Small intestine (tissue), 7 donors: ENCODE measurements at regions not wholly inside any gene's neighbourhood (a gene's known extent, or its start where the extent isn't known, plus 50 kb on each side); places are given as distances from the start of the nearest gene placed in this dataset.

ENCODE experiments used
- DNase-seq, 2 donors: peaks; one replicate each; pipeline versions ENCODE4 v3.0.0 to v3.0.0-alpha.2; 2013
- FAIRE-seq: peaks from 2 replicates; lab custom pipeline; 2012; peaks lifted over from hg19 to GRCh38; lab: Jason Lieb, UNC
- H3K27ac ChIP-seq, 3 donors: one replicate each; pipeline ENCODE4 v1.5.1; 2013; ENCODE audit warnings: low read length in 2 of 3, mild to moderate bottlenecking in 2 of 3, control low read depth in 1 of 3, inconsistent platforms in 1 of 3, low read depth in 1 of 3, moderate library complexity in 1 of 3
- H3K27me3 ChIP-seq, 3 donors: one replicate each; pipeline ENCODE4 v1.6.1; 2013; ENCODE audit warnings: low read length in 3 of 3, inconsistent platforms in 1 of 3; ENCODE audit not compliant: control insufficient read depth in 3 of 3, insufficient read depth in 3 of 3
- H3K36me3 ChIP-seq, 3 donors: one replicate each; pipeline ENCODE4 v1.6.1; 2013; ENCODE audit warnings: low read length in 3 of 3, inconsistent platforms in 1 of 3, low read depth in 1 of 3, mild to moderate bottlenecking in 1 of 3, moderate library complexity in 1 of 3; ENCODE audit not compliant: control insufficient read depth in 3 of 3, insufficient read depth in 2 of 3
- H3K4me1 ChIP-seq, 3 donors: one replicate each; pipeline ENCODE4 v1.6.1; 2013; ENCODE audit warnings: low read length in 2 of 3, inconsistent platforms in 1 of 3, low read depth in 1 of 3, mild to moderate bottlenecking in 1 of 3, moderate library complexity in 1 of 3; ENCODE audit not compliant: control insufficient read depth in 3 of 3, insufficient read depth in 2 of 3
- H3K4me3 ChIP-seq, 3 donors: one replicate each; pipeline ENCODE4 v1.5.1; 2013; ENCODE audit warnings: low read length in 3 of 3, control low read depth in 1 of 3, inconsistent platforms in 1 of 3, low read depth in 1 of 3, mild to moderate bottlenecking in 1 of 3, moderate library complexity in 1 of 3
- H3K9me3 ChIP-seq, 2 donors: one replicate each; pipeline ENCODE4 v1.6.1; 2013; ENCODE audit warnings: low read depth in 1 of 2, low read length in 1 of 2; ENCODE audit not compliant: control insufficient read depth in 2 of 2, insufficient read depth in 1 of 2
- WGBS, 3 donors: extraction: QIAGEN DNeasy Blood & Tissue Kit; methylation state at CpG; one replicate each; pipeline ENCODE4 v1.1.7; 2013; 5-methylcytosine and 5-hydroxymethylcytosine counted together
- donor health status: healthy with polysubstance abuse.
- donor health status: control.
- donor health status: control.
- donor health status: Bipolar disorder and iron deficiency.
- donor health status: healthy.

- FAIRE-seq (no peak), DNase-seq (no peak)
- no peaks in the 10 kb centered on the region for H3K27me3 ChIP-seq
- H3K36me3 ChIP-seq, result no peaks in the 10 kb centered on the region
- no peak overlapping the region for H3K4me3 ChIP-seq
- H3K27ac ChIP-seq, result no peak overlapping the region
- no peaks in the 10 kb centered on the region for H3K4me1 ChIP-seq
- no peaks in the 10 kb centered on the region for H3K9me3 ChIP-seq
- WGBS, 3 donors, result 87 to 96% (median 91%) methylated on average over 3 of the region's 3 CpGs
These were observed 133.0 kb downstream of the SAMD5 start for GRCh38 chr6:147641511-147641910.

GRCh38 chr6:147642458-147642857, 134.0 kb downstream of the SAMD5 start:
- 56 to 62% (median 58%) methylated on average over 3 of the region's 3 CpGs for WGBS, 3 donors

GRCh38 chr6:147643341-147644200, 135.1 kb downstream of the SAMD5 start:
- Histone ChIP-seq H3K36me3 (no peaks in the 10 kb centered on the region), H3K4me1 (no peaks in the 10 kb centered on the region), H3K4me3 (no peak overlapping the region), H3K9me3 (no peaks in the 10 kb centered on the region), H3K27ac (peak overlapping the region in 1 of 3 donors; percentile 11), H3K27me3 (no peaks in the 10 kb centered on the region)
- FAIRE-seq (no peak), DNase-seq (no peak)
- WGBS, 3 donors, result 80 to 81% (median 81%) methylated on average over 4 of the region's 4 CpGs

More at GRCh38 chr6:147642458-147642857, 134.0 kb downstream of the SAMD5 start:
- no peak overlapping the region for H3K4me3 ChIP-seq
- no peaks in the 10 kb centered on the region for H3K4me1 ChIP-seq
- H3K27ac ChIP-seq, result no peak overlapping the region
- H3K36me3 ChIP-seq, result no peaks in the 10 kb centered on the region
- no peaks in the 10 kb centered on the region for H3K27me3 ChIP-seq
- no peak for DNase-seq
- no peak for FAIRE-seq
- no peaks in the 10 kb centered on the region for H3K9me3 ChIP-seq

GRCh38 chr6:147648916-147649315, 140.4 kb downstream of the SAMD5 start:
- DNase-seq (no peak), FAIRE-seq (no peak)
- Histone ChIP-seq H3K27ac (no peak overlapping the region), H3K4me1 (no peaks in the 10 kb centered on the region), H3K4me3 (no peak overlapping the region), H3K27me3 (no peaks in the 10 kb centered on the region), H3K9me3 (no peaks in the 10 kb centered on the region), H3K36me3 (no peaks in the 10 kb centered on the region)
- 64 to 87% (median 79%) methylated on average over 2 of the region's 2 CpGs for WGBS, 3 donors

GRCh38 chr6:147651249-147652063, 143.0 kb downstream of the SAMD5 start:
- 43 to 54% (median 53%) methylated on average over 6 of the region's 6 CpGs for WGBS, 3 donors
- peak overlapping the region in 1 of 3 donors; percentile 17 for H3K27ac ChIP-seq
- DNase-seq (peak; percentile 20 to 42), FAIRE-seq (no peak)
- no peaks in the 10 kb centered on the region for H3K9me3 ChIP-seq
- H3K4me1 ChIP-seq, result no peaks in the 10 kb centered on the region
- no peaks in the 10 kb centered on the region for H3K36me3 ChIP-seq
- no peak overlapping the region for H3K4me3 ChIP-seq
- no peaks in the 10 kb centered on the region for H3K27me3 ChIP-seq

- WGBS, 3 donors, result 72 to 87% (median 74%) methylated on average over 2 of the region's 2 CpGs
- no peak overlapping the region for H3K4me3 ChIP-seq
- no peaks in the 10 kb centered on the region for H3K9me3 ChIP-seq
- no peak for DNase-seq
- H3K4me1 ChIP-seq, result no peaks in the 10 kb centered on the region
- H3K27ac ChIP-seq, result no peak overlapping the region
- no peak for FAIRE-seq
- no peaks in the 10 kb centered on the region for H3K27me3 ChIP-seq
- H3K36me3 ChIP-seq, result no peaks in the 10 kb centered on the region
These were observed 145.1 kb downstream of the SAMD5 start for GRCh38 chr6:147653631-147654030.

GRCh38 chr6:147654103-147654845, 145.8 kb downstream of the SAMD5 start:
- Histone ChIP-seq H3K9me3 (no peaks in the 10 kb centered on the region), H3K4me3 (no peak overlapping the region), H3K27me3 (no peaks in the 10 kb centered on the region), H3K36me3 (no peaks in the 10 kb centered on the region), H3K4me1 (no peaks in the 10 kb centered on the region), H3K27ac (no peak overlapping the region)
- FAIRE-seq (no peak), DNase-seq (no peak)
- WGBS, 3 donors, result 80 to 87% (median 83%) methylated on average over 5 of the region's 5 CpGs
